HG02885 (cell line): ENCODE measurements at regions not wholly inside any gene's neighbourhood (a gene's known extent, or its start where the extent isn't known, plus 50 kb on each side); places are given as distances from the start of the nearest gene placed in this dataset.

ENCODE experiments used
- ATAC-seq: cut with Tn5 transposase; IDR thresholded peaks from one replicate; pipeline ENCODE4 v1.9.1; 2021; ENCODE audit warnings: mild to moderate bottlenecking; ENCODE audit not compliant: unreplicated experiment, poor library complexity

DNA sequence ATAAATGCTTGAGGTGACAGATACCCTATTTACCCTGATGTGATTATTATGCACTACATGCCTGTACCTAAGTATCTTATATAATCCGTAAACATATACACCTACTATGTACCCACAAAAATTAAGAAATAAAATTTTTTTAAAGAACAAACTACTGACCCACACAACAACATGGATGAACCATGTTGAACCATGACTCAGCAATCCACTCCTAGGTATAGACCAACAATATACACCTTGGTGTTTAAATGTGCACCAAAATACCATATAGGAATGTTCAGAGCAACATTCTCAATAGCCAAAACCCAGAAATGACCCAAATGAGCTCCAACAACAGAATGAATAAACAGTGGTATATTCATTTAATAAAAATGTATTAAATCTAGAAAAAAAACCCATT is 245.1 kb downstream of the GXYLT1 start:
- no peak for ATAC-seq

DNA sequence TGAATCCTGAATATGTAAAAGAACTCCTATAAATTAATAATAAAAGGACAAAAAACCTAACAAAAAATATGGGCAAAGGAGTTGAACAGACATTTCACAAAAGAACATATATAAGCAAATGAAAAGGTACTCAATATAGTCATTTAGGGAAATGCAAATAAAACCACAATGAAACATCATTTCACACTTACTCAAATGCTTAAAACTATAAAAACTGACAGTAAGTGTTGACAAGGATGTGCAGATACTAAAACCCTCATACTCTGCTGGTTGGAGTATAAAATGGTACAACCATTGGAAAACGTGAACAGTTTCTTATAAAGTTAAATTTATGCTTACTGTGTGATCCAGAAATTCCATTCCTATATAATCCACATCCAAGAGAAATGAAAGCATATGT is 247.1 kb downstream of the GXYLT1 start:
- no peak for ATAC-seq

DNA sequence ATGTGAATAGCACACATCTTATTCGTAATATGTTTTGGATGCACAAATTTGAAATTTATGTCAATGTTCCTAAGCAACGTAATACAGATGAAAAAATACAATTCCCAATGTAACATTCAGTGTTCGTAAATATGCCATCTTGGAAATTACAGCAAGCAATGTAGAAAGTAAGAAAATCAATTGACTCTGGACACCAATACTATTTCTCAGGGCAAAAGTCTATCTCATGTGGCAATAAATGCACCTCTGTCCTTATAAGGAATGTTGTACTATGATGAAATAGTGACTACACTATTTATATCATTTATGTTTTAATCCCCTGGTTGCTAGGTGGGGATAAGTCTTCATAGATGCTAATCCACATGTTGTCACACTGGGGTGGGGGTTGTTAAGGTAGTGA is 251.2 kb downstream of the GXYLT1 start:
- ATAC-seq = no peak

DNA sequence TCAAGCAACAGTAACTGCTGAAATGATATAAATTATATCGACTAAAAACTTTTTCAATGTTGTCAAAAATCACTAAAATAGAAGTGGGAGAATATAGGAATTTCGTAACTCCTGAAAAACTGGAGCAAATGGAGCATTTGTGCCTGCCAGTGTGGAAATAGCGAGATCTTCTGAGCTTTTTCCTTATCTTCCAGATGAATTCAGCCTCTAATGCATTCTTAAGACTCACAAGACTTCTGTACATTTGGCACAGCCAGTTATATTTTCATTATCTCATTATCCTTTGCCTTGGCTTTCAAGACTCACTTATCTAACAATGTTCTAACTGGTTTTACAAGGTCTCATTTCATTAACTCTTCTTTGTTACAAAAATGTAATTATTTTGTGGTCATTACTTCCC is 252.4 kb downstream of the GXYLT1 start:
- no peak for ATAC-seq

DNA sequence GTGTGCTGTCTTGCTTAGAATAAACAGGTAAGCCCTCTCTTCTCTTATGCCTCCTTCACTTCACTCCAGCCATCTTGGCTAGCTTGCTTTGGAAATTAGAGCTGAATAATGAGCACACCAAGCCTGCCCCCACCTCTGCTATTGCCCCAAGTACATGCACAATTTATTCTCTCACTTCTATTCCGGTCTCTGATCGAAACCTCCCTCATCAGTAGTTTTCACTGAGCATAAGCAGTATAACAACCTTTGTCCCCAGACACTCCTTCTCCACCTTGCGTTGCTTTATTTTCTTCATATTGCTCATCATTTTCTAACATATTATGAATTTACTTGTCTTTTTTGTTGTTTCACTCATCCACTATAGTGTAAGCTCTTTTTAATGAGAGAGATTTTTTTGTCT is 253.4 kb downstream of the GXYLT1 start:
- no peak for ATAC-seq

DNA sequence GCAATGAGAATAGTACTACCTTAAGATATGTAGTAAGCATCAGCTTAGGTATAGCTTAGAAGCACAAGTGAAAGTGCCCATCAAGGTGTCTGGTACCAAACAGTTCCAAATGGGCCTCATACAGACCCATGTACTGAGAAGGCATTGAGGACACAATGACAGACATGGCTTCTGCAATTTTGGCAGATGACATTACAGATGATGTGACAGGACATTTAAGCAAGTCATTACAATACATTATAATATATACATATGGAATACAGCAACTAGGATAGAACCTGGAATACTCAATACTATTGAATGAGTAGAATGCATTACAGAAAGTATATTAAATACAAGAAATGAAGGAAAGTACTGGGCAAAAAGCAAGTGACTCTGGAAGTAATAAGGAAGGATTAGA is 256.4 kb downstream of the GXYLT1 start:
- no peak for ATAC-seq

DNA sequence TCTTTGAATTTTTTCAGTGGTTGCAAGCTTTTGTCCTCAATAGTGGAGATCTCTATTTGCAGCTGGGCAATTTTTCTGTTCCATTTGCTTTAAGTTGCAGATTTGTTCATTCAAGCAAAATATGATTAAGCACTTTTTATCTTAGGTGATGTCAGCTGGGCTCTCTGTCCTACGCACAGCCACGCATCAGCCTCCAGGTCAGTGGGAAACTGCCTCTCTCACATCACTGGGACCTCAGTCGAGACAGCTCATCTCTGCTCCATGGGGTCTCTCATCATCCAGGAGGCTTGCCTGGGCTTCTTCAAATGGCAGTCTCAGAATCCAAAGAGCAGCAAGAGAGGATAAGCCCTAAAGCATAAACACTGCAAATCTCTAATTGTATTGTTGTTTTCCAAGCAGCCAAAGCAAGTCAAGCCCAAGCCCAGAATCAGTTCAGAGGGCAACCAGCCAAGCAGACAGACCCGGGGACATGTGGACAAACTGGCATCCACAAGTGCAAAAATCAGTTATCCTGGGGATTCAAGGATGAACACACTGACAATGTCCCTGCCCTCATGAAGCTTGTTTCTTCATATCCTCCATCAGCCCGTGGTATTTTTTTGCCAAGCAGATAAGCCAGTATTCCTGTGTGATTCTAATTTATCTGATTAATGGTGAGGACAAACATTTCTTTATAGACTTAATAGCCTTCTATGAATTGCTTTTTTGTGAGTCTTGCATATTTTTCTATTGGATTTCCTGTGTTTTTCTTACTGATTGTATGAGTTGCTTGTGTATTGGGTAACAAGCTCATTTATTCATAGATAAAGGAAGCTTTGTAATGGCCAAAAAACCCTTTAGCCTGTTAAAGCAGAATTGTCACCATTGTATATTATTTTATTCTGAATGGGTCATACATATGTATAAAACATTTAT is 262.5 kb downstream of the GXYLT1 start:
- ATAC-seq = no peak

DNA sequence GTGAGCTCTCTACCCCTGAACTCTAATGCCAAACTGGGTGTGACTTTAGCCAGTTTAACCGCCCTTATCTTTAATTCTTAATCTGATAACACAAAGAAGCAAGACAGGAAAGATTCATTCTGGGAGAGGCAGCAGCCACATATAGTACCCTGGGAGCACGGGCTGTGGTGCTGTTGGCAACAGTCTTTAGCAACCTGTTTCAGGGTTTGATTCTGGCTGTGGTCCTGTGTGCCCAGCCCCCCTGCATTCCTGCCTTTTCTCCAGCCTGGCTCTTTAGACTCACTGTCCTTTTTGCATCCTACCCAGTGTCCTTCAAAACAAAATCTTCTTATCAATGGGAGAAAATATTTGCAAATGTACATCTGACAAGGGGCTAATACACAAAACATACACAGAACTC is 275.2 kb downstream of the GXYLT1 start:
- ATAC-seq = no peak

DNA sequence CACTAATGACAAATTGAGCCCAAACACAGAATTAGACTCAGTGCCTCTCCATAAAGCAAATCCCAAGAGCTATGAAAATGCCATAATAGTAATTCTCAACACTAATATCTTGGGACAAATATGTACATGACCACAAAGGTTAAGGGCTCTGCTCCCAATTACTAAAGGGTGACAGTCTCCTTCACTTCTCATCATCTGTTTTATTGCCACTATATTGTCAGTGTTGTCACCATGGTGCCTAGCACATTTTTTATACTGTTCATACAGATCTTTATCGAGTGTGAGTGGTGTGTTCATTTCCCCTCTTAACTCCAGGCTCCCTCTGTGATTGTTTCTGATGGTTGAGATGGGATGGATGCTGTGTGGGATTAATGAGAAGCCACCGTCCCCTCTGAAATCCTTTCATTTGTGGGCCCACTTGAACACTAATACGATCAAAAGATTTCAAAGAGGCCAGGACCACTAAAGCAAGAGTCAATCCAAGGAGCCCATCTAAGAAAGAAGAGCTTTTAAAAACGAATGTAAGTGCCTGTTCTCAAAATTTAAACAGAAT is 277.7 kb downstream of the GXYLT1 start:
- ATAC-seq = no peak

DNA sequence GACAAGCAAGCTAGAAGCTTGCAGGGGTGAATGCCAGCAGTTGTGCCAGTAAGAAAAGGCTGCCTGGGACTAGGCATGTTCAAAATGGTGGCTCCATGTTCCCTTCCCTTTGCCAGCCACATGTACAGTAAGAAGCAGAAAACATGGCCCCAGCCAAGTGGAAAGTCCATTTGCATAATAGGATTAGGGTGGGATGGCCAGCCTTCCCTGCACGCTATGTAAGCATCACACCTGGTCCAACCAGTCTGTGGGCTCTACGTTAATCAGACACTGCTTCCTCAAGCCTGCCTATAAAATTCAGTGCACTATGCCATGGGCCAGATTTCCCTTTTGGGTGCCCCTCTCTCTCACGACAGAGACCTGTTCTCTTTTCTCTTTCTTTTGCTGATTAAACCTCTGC is 288.4 kb downstream of the GXYLT1 start:
- no peak for ATAC-seq

DNA sequence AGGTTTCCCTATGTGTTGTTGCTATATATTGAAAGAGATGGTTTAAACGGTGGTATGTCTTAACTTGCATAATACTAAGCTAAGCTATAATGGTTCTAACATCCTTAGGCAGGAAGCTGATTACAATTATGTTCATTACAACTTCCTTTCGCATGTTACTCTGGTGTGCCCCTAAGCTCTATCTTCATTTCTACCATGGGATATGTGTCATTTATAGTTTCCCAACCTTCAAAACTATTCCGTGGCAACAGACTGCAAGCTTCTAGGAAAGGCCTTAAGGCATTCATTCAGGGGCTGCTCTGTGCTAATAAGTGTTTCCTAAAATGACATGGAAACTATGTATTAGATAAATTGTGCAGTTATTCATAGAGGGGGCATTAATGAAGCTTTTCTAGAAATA is 294.6 kb downstream of the GXYLT1 start:
- ATAC-seq = no peak

DNA sequence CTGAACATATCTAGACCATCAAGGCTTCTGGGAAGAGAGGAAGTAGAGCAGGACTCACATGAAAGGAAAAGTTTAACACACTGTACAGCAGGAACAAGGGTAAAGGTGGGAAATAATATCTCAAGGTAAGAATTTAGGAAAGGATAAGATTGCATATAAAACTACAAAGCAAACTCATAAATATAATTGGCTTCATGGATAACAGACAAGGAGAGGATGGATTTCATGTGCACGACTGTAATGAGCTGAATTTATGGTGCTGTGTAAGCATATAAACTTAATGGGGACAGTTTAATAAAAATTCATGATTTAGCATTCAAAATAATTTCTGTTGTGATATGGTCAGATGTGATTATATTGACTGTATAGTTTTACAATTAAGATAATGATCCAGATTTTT is 298.0 kb downstream of the GXYLT1 start:
- no peak for ATAC-seq

DNA sequence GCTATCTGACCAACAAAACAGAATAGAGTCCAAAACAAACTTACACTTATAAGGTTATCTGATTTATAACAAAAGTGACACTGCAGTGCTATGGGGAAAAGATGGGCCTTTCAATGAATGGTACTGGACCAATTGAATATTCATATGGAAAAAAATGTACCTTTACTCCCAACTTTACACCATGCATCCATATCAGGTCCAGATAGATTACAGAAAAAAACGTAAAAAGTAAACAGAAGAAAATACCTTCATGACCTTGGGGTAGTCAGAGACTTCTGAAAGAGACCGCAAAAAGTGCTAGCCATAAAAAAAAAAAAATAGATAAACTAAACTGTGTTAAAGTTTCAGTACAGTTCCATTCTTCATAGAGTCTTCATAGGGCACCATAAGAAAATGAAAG is 308.3 kb downstream of the GXYLT1 start:
- no peak for ATAC-seq

DNA sequence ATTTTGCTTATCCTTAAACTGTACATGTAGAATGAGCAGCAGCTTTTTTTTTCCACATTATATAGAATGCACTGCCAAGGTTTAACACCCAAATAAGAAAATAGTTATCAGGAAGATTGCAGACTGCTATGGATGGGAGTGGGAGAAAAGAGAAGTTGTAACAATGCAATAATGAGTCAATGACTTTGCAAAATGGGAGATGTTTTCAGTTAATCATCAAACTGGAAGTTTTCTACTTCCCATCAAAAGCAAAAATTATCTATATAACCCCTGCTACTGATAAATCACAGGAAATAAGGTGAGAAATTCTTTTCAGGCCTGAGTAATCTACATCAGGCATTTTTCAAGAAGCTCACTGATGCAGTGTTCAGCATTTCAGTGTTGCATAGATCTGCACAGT is 309.1 kb downstream of the GXYLT1 start:
- ATAC-seq = no peak

DNA sequence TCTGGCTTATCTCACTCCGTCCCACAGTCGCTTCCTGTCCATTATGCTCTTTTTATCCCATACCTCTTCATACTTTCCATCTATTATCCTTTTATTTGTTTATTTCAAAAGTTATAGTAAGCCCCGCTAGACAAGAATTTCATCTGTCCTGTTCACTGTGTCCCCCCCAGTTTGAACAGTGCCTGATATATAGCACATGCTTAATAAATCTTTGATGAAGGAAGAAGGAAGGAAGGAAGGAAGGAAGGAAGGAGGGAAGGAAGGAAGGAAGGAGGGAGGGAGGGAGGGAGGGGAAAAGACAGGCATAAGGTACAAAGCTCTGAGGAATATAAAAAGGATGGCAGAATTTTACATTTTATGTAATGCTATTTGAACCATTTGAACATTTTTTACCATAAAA is 324.7 kb downstream of the GXYLT1 start:
- ATAC-seq = no peak

DNA sequence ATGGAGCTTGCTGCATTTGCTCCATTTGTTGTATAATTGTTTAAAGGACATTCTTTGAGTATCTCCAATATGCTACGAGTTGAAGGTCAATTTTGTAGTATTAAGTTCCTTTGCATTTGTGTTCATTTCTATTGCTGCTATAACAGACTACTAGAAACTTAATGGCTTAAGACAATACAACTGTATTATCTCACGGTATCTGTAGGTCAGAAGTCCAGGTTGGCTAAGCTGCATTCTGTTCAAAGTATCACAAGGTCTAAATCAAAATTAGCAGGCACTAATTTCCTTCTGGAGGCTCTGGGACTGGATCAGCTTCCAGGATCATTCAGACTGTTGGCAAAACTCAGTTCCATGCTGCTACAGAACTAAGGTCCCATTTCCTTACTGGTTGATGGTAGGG is 340.6 kb downstream of the GXYLT1 start:
- ATAC-seq = no peak

DNA sequence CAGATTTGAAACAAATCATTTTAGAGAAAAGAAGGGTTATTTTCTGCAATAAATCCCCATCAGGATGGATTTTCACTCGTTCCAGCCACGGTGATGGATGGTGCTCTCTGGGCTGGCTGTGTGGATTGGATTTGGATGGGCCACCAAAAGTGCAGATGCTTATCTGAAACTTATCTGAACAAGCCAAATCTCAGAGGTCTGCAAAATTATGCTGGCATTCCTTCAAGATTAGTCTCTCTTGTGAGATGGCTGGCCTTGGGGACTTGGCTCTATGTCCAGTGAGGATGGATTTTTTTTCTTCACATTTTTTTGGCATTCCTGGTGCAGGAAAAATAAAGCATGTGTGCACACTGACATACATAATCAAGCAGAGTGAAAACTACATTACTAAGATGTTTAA is 341.9 kb downstream of the GXYLT1 start:
- no peak for ATAC-seq

DNA sequence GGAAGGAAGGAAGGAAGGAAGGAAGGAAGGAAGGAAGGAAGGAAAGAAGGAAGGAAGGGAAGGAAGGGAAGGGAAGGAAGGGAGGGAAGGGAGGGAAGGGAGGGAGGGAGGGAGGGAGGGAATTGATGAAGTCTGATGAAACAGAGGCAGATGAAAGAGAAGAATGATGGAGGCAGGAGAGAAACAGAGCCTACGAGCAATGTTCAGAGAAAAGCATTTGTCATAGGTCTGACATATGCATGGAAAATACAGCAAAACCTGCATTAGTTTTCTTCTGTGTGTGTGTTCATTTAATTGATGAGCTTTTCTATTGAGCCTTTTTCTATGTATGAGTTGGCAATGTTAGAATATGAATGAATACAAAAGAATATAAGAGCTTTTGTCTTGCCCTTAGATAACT is 343.4 kb downstream of the GXYLT1 start:
- no peak for ATAC-seq

DNA sequence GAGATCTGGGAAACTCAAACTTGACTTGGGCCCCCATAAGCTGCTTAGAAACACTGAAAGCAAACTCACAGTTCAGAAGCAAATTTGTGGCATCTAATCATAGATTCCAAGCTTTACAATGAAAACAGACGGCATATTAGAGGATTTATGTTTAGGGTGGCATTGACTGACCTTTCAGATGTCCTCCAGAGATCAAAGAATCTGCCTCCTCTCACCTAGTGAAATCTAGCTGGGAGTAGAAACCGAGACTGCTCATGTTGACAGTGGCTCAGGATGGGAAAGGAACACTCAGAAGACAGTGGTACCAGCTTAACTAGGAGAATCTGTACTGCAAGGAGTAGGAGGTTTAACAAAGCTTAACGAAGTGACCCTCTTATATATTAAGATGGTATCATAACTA is 345.0 kb downstream of the GXYLT1 start:
- ATAC-seq = no peak

DNA sequence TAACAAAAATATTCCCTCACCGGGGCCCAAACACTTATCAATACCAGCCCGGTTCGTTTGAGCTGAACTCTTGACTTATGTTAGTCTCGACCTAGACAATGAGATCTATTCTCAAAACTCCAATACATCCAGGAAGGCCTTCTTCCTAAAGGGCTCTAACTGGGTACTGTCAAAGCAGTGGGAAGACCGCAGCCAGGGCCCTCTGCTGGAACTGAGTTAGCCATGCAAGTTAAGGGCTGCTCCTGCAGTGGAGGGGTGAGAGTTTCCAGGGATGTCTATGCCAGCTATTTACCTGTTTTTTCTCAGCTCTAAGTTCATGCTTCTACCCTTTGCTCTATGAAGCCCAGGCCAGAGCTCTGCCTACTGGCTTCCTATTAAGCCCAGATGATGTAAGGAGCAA is 348.8 kb downstream of the GXYLT1 start:
- no peak for ATAC-seq

DNA sequence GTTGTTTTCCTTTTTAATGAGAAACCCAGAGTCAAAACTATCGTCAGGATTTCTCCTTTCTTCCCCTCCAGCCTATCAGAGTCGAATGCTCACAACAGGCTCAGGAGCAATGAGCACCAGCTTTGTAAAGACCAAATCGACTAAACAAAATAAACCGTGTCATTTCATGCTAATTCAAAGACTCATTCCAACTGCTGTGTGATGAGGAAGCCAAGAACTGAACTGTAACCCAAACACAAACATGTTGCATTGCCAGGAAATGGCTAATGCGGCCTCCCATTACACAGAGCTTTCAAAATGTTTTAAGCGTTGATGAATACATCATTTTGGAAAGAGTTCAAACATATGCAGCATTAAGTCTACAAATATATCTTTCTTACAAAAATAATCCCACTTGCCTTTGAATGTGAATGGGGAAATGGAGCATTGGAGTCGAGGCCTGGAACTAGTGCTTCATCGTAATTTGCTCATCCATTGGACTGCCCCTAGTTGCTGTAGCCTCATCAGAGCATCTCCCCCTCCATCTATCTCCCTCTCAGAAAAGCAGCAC is 349.5 kb downstream of the GXYLT1 start:
- ATAC-seq = no peak

DNA sequence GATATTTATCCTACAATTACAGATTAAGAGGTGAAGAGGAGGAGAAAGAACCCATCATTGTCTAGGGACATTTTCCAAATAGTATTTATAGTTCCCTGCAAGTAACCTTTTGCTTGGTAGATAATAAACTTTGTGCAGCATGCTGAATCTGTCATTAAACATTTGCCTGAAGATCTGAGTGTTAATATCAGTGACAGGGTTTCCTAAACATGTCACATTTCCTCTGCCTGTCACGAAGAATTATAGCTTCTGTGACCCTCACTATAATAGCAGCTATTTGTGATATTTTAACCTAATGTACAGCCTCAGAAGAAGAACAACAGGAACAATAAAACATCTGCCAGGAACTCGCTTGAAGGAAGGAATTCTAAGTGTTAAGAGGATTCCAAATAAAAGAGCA is 350.3 kb downstream of the GXYLT1 start:
- no peak for ATAC-seq
